Activated CD8-positive, alpha-beta memory T cell treated with anti-CD3 and anti-CD28 coated beads for 1 hour (primary cell): ENCODE measurements at regions not wholly inside any gene's neighbourhood (a gene's known extent, or its start where the extent isn't known, plus 50 kb on each side); places are given as distances from the start of the nearest gene placed in this dataset.
A peak's percentile ranks its signal among the peaks of the same experiment; 100 is the strongest.

ENCODE experiments used
- DNase-seq, 2 donors: peaks; one replicate each; pipeline ENCODE4 v3.0.0-alpha.2; 2020; ENCODE audit warnings: low read depth in 1 of 2; ENCODE audit errors: extremely low read depth in 1 of 2

- DNase-seq = no peak
Measured at GRCh38 chr13:40132249-40132648, 476.8 kb downstream of the COG6 start.

DNA sequence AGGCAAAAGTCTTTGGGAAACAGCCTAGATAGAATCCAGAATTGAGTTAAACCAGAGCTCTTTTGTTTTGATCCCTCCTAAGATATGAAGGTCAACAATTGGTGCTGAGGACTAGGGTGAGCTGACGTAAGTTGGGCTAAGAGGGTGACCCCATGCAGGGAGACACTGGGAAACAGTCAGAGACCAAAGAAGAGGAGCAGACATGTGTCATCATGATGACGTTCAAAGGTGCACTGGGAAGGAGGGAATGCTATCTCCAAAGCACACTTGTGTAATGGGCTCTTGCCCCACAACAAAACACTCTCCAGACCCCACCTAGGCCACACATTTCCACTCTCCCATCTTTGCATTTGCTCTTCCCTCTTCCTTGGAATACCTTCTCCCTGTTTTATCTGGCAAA, 481.4 kb downstream of the COG6 start:
- no peak for DNase-seq

- DNase-seq = no peak
Measured at GRCh38 chr13:40137400-40137799, 481.9 kb downstream of the COG6 start.

GRCh38 chr13:40139896-40140520, 484.5 kb downstream of the COG6 start:
- DNase-seq = no peak

GRCh38 chr13:40141859-40142555, 486.5 kb downstream of the COG6 start:
- DNase-seq = no peak

DNA sequence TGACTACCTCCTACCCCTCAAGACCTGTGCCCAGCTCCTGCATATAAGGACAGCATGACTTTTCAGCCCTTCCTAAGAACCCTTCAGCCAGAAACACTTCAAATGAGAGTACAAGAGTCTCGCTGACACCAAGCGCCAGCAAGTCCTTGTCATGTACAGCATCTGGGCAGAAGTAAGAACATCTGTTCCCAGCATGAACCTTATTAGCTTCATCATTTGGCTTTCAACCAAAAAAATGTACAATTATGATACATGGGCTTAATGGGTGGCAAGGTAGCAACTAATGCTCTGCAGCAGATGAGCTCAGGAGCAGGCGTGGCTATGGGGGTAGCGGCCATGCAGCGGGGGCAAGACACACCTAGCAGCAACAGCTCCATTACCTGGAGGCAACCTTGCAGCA, 487.6 kb downstream of the COG6 start:
- DNase-seq = no peak

- no peak for DNase-seq
Measured at GRCh38 chr13:40143559-40143958, 488.1 kb downstream of the COG6 start.

DNA sequence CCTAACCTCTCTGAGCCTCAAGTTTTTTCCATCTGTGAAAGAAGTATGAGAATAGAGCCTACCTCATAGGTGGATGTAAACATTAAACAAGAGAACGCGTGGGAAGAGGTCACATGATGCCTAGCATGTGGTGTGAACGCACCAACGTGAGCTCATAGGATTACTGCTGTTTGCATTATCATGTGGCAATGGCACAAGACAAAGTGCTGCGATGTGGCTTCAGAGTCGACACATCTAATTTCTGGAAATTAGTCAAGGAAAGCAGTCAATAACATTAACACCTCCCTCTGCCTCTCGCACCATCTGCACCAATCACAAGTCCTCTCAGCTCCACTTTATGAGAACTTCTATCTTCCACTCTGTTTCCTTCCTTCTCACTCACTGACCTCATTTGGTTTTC, 489.7 kb downstream of the COG6 start:
- DNase-seq = no peak

DNA sequence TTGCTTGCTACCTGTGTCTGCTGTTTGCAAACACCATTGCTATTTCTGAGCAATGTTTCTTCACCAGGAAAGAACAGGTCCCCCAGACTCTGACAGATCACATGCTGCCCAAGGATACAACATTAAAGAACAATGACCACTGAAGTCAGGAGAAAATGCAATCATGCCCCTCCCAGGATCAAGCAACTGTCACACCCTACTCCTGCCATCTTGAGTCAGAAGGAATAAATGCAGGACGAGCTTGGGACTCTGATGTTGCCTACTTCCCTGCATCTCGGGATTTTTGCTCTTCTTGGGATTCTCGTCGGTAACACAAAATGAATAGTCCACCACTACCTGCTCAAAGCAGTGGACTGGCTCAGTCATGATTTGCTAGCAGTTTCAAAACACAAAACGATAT, 490.6 kb downstream of the COG6 start:
- no peak for DNase-seq

DNA sequence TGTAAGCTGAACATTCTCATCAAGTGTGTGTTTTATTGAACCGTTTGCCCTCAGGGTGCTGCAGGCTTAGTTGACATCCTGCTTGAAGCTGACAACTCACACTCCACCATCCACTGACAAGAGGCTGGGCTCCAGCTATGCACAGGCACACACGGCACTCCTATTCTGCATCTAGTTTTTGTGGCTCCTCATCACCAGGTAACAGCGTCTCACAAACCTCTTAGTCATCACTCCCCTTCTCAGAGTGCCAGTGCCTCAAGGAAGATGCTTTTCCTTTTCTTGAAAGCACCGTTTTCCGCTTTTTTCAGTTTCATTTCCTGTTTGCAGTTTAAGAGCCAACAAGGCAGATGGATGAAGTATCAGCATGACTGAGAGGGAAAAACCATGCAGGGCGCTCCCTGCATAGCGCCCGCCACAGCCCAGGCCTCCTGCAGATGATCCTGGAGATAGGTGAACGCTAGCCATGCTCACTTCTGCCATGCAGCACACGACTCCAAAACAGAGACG, 491.2 kb downstream of the COG6 start:
- no peak for DNase-seq

DNA sequence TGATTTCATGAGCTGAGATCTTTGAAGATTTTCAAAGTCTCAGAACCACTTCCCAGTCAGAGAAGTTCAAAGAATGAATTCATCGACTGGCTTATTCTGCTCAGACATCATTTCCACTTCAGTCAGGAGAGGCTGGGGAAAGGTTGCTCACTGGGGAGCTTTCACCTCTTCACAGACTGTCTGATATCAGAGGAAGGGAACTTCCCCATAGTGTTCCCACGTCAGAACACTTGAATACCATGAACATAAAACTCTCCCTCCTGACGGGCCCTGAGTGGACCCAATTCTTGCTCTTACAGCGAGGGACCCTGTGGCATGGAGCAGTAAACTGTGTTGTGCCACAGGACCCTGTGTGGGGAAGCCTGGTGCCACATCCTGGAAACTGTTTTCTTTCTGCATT, 492.6 kb downstream of the COG6 start:
- DNase-seq = peak in 1 of 2 donors; percentile 14

- no peak for DNase-seq
Measured at GRCh38 chr13:40148742-40149141, 493.3 kb downstream of the COG6 start.

DNA sequence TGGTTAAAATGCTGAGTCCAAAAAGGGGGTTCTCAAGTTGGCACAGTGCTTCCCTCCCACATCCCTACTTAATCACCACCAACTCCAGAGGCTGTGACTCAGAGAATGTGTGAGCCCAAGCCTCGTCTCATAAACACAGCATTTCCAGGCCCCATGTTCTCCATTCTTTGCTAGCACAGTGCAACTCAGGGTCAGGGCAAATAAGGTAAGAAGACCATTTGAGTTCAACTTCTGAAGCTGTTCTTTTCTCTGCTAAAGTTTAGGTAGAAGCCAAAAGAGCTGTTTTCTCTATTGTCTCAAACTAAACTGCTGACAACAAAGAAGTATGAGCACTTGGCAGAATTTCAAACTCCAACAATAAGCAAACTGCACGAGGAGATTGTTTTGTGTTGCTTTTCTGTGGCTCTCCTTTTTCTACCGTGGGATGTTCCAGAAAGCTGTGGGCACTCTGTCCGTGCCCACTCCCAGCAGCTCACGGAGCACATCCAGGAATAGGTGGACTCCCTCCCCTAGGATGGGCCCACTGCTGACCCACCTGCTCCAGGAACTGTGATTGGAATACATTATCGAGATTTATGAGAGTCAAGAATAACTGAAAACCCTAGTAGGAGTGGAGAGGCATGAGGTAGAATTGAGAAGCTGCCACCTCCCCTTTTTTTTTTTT, 494.3 kb downstream of the COG6 start:
- DNase-seq = no peak

GRCh38 chr13:40151673-40152072, 496.2 kb downstream of the COG6 start:
- DNase-seq = no peak

DNA sequence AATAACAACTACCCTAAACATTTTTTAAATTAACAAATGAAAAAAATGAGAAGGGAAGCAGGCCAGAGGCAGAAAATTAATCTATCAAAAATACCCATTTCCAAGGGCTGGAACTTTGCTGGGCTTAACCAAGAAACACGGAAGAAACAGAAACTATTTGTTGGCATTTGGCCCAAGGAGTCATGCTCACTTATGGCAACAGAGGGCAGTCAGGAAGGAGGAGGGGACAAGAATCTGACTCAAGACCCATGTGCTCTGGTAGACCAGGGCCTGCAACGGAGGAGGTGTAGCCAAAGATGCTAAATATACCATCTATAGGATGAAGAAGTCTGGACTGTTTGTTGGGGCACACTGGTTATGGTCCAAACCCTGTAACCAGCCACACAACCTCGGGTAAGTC, 496.7 kb downstream of the COG6 start:
- no peak for DNase-seq

- DNase-seq = no peak
Measured at GRCh38 chr13:40152922-40153321, 497.5 kb downstream of the COG6 start.

GRCh38 chr13:40153516-40153915, 498.1 kb downstream of the COG6 start:
- no peak for DNase-seq

DNA sequence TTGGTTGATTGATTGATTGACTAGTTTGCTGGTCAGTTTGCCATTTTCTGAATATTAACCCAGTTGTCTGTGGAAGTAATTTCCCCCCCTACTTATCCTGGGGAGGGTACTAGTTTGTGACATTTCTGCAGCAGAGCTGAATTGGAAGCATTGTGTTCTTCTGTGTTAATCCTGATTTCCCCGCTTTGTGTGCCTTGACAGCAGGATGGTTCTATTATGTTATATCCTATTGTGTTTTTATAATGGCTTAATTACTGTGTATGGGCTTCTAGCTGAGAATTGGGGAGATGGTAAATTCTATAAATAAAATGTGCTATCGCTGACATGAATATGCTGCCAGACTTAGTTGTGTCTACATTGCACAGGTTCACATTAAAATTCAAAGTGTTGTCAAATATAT, 499.7 kb downstream of the COG6 start:
- DNase-seq = no peak

- no peak for DNase-seq
Measured at GRCh38 chr13:40158218-40158617, 502.8 kb downstream of the COG6 start.

- DNase-seq = no peak
Measured at GRCh38 chr13:40158757-40159156, 503.3 kb downstream of the COG6 start.

GRCh38 chr13:40159736-40160135, 504.3 kb downstream of the COG6 start:
- DNase-seq = no peak
